SIG-M5 treated with dmso at 0.1 percent for 504 hours (cell line): ENCODE measurements at regions not wholly inside any gene's neighbourhood (a gene's known extent, or its start where the extent isn't known, plus 50 kb on each side); places are given as distances from the start of the nearest gene placed in this dataset.

ENCODE experiments used
- DNase-seq: peaks from one replicate; lab custom pipeline; 2025; ENCODE audit not compliant: unreplicated experiment; lab: John Stamatoyannopoulos, UW

DNA sequence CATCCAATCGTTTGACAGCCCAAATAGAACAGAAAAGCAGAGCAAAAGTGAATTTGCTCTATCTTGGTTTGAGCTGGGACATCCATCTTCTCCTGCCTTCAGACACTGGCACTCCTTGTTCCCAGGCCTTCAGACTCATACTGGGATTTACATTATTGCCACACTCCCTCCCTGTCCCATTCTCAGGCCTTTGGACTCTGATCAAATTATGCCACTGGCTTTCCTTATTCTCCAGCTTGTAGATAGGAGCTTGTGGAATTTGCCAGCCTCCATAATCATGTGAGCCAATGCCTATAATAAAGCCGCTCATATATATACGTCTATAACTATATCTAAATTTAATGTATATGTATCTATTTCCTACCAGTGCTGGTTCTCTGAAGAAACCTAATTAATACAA lies 568.3 kb upstream of the KIRREL3 start:
- DNase-seq = no peak

DNA sequence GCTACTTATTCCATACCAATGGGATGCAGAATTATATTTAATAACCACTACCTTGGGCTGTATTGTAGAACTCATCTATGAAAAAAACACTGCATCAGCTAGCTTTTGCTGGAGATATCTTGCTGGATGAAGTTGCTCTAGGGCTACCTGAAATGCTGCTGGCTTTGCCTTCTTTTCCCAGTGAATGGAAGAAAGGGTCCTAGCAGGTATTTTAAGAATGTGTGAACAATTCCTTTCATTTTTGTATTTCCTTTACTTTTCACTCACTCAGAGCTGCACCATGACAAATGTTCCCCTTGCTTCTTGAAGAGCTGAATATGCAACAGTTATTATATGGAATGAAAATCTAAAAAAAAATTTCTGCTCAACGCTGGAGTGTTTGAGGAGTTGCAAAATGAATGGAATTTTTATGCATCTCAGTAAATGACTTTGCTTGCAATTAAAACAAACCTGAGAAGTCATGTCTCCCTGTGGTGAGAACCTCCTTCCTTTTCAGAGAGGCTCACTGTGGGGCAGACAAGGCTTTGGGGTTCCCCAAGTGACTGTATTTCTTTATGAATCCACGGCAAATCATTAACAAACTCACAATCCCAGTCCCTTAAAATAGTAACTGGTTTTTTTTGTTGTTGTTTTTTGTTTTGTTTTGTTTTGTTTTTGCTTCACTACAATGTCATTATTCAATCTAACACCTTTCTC lies 566.8 kb upstream of the KIRREL3 start:
- DNase-seq = no peak

DNA sequence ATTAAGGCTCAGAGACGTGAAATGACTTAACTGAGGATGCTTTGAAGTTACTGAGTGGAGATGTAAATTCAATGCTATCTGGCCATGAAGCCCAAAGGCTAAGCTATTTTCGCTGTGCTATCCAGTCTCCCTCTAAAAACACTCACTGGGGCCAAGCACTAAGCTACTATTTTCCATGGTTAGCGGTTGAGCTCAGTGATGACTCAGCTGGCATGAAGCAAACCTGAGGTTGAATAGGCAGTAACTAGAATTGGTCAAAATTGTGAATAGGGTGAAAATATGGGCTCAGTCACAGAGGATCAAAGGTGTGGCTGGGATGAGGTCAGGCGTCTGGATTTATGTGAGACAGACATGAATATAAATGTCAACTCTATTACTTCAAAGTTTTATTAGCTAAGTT lies 564.2 kb upstream of the KIRREL3 start:
- no peak for DNase-seq

DNA sequence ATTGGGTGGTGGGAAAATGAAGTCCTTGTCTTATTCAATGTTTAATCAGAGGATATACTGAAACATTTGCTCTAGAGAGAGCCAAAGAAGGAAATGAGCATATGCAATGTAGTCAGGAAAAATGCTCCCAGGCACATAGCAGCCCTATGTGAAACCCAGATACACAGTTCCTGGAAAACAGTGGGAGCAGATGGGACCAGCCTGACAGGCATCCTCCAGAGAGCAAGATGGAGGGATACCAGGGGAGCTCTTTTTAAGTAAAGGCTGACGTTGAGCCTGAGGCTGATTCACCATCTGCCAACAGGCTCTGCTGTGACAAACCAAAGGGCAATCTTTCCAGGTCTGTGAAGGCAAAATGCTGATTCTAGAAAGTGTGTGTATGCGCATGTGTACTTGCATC lies 559.4 kb upstream of the KIRREL3 start:
- DNase-seq = no peak

DNA sequence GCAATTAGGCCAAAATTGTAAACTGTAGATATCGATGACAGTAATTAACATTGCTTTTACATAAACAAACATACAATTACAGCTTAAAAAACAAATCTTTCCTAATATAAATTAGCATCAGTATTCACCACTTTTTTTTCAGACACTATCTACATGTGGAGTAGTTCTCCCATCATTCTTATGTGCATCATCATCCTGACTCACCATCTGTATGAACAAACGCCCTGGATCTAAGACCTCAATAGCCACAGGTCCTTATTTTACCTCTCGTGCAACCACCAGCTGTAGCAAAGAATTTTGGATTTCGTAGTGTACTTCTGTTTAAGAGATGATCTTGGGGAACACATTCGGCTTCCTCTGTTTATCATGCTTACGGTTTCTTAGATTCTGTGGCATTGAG lies 551.9 kb upstream of the KIRREL3 start:
- no peak for DNase-seq

DNA sequence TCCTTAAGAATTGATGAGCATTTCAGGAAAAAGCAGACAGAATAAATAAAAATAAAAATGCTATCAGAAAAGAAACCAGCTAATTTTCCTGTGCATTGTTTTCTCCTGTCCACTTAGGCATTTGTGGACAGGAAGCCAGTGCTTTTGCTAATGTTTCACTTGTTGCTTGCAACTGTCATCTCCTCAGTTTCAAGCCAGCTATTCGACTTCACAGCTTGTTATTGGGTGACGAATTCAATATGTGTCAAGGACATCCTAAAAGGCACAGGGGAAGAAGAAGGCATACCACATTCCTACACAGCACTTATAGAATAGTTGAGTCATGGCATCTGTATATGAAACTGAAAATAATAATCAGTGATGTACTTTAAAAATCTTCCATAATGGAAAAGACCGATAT lies 530.6 kb upstream of the KIRREL3 start:
- no peak for DNase-seq

DNA sequence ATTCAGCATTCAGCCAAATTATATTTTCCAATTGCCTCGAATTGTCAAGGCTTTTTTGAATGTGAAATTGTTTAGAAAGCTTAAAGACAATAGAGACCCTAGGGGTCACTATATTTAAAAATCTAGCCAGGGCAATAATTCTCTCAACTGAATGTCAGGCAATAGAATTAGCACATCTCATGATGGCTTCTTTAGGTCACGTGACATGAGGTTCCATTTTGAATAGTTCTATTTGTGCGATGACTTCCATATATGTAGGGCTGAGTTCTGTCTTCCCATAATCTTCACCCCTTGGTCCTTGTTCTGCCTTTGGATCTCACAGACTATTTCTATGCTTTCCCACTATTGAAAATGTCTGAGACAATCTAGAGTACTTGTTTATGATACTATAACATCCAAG lies 527.7 kb upstream of the KIRREL3 start:
- no peak for DNase-seq

DNA sequence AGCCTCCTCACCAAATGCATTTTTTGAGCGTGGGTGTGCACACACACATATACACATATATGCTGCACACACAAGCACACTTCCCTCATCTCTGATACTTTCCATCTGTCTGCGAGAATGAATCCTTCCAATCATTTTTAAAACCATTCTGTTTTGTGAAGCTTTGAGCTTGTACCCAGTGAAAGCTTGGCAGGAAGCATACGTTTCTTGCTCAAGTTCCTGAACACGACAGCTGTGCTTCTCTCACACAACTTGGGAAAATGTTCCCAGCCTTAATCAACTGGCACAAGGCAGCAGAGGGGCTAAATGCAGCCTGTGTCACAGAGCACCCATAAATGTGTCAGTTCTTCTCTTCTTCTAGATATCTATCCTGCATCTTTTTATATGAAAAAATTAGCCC lies 524.0 kb upstream of the KIRREL3 start:
- no peak for DNase-seq

DNA sequence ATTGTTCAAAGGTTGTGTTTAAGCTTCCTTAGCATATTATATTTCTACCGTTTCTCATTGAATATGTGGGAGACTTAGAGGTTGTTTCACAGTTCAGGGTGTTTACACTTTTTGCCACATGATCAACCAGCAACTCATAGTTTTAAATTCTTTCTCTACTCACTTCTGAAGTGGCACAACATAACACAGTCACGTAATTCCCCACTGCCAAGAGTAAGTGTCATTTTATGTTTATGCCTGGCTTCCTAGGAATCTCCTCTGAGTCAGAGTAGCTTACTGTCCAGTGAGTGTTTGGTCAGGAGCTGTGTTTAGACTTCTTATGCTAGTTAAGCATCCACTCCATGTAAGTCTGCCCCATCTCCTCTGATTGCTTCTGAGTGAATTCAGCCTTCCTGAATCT lies 520.8 kb upstream of the KIRREL3 start:
- no peak for DNase-seq

DNA sequence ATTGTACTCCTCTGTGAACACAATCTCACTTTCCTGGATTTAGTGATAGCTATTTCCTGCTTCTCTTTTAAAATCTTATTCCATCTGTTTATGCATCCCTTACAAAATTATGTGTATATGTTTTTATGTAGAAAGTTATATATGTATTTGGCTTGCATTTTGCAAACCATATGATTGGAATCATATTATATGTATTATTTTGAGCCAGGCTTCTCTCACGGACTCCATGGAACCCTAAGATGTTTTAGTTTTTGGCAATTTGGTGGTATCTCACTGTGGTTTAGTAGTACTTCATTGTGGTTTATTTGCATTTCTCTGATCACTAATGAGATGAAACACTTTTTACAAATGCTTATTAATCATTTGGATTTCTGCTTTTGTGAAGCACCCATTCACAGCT lies 507.3 kb upstream of the KIRREL3 start:
- DNase-seq = no peak

DNA sequence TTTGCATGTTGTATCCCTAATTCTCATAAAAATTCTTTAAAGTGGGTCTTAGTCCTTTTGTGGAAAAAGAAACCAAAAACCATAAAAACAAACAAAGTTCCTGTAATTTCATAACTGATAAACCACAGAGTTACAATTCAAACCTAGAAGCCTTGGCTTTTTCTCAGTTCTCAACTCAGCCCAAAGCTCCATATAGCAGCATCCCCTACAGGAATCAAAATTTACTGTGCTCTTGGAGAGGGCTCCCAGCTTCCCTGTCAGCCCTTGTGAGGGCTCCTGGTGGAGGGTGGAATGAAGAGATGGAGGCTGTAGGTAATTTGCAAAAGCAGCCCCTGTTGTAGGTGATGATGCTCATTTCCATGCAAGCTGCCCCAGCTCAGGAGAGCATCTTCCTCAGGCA lies 506.1 kb upstream of the KIRREL3 start:
- DNase-seq = no peak

DNA sequence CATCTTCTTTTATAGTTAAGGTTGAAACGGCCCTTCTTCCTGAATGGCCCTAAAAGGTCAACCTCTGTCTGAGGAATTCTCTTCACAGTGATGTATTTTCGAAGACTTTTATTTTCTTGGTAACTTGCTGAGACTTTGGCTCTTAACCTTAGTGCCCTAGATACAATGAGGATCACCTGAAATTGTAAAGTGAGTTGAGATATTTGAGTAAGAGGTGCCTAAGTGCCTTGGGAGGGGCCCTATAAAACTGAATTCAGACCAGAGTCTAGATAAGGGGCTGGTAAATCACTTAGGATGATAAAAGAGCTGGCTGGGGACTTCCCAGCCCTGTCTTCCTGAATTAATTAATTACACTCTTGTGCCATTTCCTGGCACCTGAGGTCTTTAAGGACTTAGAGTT lies 505.6 kb upstream of the KIRREL3 start:
- DNase-seq = no peak

DNA sequence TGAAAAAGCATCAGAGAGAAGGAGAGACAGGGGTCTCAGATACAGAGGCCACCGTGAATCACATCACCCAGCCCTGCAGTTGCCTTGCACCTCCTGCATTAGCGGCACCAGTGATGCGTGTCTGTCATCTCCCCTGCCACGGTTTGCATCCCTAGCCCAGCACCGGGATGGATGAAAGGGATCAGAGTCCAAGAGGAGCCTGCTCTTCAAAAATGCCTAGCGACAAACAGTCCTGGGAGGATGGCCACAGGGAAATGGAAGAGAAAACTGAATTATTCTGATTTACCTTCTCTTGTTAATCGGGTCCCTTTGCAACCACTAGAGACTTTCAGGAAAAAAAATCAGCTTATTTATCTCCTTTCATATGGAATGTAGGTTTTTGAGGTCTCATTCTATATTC lies 495.6 kb upstream of the KIRREL3 start:
- no peak for DNase-seq

DNA sequence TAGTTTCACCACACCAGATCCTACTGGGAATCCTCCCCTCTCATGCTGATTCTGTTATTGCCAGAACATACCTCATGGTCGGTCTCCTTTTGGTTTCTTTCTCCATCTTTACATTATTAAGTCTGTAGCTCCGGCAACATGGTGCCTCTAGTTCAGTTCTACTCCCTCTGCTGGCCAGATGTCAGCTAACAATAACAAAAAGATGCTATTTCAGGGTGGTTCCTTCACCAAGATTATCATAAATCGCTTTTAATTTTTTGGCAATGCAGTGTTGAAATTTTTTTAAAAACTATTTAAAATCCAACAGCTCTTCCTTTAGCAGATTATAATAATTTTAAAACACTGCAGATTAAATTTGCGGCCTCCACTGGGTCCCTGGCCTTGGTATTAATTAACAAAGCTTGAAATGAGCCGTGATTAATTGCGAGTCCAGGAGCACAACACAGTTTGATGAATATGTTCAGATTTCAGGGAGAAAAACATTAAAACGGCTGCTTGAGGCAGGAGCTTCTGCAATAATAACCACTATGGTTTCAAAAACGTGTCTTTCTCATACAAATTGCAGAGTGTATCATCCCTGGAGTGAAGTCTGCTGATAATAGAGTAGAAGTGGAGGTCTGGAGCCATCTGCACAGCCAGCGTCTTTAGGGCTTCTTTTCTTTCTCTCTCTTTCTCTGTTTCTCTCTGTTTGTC lies 492.9 kb upstream of the KIRREL3 start:
- DNase-seq = no peak

DNA sequence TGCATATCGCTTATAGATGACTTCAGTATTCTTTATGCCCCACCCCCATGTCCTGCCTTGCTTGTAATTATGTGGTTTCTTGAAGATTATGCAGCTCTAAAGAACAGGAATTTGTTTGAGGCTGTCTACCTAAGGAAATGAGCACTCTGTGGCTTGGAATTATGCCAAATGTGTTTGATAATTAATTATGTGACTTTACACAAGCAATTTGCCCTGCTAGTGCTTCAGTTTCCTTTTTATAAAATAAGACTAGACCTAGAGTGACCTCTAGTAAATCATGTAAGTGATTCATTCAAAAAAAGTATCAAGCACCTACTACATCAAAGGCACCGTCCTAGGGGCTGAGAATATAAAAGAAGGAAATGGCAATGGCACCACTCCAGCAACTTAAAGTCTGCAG lies 491.5 kb upstream of the KIRREL3 start:
- no peak for DNase-seq

DNA sequence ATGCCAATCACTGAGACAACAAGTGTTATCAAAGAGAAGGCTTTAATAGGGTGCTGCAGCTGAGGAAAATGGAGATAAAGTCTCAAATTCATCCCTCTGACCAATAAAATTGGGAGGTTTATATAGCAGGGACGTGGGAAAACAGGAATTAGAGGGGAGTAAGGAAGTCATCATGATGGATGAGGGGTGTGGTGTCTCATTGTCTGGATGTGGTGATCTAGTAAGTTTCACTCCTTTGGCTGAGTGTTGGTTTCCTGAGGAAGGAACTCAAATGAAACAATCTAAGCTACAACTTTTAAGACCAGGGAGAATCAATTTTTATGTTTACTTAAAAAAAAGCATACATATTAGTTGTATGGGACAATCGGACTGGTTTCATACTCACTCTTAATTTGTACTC lies 491.0 kb upstream of the KIRREL3 start:
- DNase-seq = no peak

DNA sequence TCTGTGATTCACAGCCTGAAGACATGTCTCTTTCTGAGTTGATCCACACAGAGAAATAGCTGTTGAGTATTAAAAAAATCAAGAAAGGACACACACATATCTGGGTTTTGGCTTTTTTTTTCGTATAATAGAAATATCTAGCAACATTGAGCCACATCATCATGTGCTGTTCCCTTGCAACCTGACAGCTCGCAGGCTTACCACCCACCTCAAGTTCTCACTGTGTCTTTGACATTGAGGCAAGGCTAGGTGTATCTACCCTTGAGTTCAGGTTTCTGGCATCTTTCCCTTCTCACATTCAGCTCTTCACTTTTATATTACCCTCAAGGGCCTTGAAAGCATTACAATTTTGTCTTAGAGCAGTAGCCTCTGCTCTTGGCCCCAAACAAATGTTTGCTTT lies 490.3 kb upstream of the KIRREL3 start:
- DNase-seq = no peak

DNA sequence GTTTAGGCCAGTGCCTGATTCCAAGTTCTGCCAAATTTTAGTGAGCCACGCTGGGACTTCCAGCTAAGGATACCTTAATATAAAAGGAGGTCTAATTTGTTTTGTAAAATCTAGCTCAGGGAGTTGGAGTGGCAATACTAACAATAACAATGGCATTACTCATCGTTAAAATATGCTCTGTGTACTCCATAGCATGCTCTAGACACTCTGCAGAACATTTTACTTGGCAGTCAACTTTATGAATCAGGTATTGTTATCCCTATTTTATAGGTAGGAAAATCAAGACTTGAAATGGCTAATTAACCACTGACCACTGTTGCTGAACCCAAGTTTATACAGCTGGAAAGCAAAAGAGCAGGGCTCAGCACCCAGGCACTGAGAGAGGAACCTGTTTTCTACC lies 485.0 kb upstream of the KIRREL3 start:
- DNase-seq = no peak

DNA sequence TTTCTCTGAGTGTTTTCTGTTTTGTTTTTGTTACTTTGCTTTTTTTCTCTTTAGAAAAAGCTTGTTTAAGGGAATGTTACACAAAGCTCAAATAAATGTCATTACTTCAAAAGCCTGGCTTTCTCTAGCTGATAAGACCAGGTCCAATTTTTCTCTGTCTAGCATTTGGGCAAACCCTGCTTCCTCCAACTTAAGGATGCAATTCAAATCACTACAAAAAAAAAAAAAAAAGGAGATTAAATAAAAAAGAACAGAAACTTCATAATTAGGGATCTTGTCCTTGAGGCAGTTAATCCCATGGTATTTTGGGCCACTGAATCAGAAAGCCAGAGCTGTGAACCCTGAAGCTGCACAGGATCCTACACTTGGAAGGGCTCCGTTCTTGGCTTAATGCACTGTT lies 480.8 kb upstream of the KIRREL3 start:
- DNase-seq = no peak

DNA sequence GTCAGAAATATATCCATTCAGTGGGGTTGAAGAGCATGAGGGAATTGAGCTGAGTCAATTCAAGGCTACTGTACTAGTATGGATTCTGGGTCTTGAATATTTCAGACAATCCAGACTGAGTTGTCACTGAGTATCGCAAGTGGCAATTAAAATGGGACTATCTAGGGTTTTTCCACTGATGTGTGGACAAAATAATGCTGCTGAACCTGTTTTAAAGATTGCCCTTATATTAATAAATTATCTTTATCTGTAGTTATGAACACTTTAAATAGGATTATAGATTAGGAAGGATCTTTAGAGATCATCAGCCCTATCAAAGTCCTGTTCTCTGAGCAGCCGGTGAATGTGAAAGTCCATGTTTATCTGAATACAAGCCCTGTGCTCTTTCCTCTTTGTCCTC lies 478.3 kb upstream of the KIRREL3 start:
- DNase-seq = no peak

DNA sequence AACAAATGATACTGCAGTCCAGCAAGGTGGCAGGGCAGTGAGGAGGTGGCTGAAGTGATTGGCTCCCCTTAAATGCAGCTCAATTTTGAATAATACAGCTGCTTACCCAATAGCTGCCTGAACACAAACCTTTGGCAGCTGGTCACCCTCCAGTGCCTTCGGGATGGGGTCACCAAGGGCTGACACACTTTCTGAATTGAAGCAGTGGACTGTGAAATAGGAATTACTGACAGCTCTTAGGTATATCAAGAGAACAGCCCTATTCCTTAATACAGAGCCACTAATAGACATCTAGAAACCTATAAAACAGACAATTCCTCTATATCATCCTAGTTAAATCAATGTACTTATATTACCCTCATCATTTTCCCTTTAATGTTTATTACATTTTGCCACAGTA lies 474.2 kb upstream of the KIRREL3 start:
- no peak for DNase-seq

DNA sequence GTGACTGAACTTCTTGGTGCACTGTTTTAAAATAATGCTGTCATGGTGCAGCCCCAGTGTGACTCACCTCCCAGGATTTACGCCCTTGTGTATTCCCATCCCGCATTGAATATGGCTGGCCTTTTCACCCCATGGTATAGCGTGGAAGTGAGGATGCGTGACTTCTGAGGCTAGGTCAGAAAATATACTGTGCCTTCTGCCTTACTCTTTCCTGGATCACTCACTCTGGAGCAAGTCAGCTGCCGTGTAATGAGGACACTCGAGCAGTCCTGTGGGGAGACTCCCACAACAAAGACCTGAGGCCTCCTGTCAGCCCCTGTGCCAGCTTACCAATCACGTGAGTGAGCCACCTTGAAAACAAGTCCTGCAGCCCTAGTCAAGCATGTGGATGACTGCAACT lies 471.9 kb upstream of the KIRREL3 start:
- no peak for DNase-seq

DNA sequence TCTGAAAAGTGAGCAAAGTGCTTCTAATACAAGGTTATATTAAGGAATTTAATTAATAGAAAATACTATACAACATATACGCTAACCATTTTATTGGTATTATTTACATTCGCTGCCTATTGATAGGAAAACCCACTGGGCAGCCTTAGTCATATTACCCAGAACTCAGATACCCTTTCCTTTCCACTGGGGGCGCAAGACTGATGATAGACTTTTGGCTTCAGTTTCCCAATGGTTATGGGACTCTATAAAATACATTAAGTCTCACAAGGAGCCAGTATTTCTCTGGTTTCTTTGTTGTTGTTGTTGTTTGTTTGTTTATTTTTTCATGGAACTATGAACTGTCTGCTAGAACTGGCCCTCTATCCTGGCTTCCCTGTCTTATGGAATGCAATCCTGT lies 471.1 kb upstream of the KIRREL3 start:
- no peak for DNase-seq
